HFFc6 (cell line): ENCODE measurements at regions not wholly inside any gene's neighbourhood (a gene's known extent, or its start where the extent isn't known, plus 50 kb on each side); places are given as distances from the start of the nearest gene placed in this dataset.

Experiments
- DNase-seq: peaks from one replicate; pipeline ENCODE4 v3.0.0-alpha.2; 2018
- H3K27ac Mint-ChIP-seq: 2 replicates; pipeline ENCODE4 v1.8.0; 2020; ENCODE audit warnings: mild to moderate bottlenecking, mixed read lengths
- H3K27me3 Mint-ChIP-seq: 2 replicates; pipeline ENCODE4 v1.8.0; 2021; ENCODE audit warnings: mild to moderate bottlenecking, moderate library complexity, mixed read lengths; ENCODE audit not compliant: insufficient read depth
- H3K36me3 Mint-ChIP-seq: 2 replicates; pipeline ENCODE4 v1.8.0; 2021; ENCODE audit warnings: low read depth, mixed read lengths
- H3K4me1 Mint-ChIP-seq: 2 replicates; pipeline ENCODE4 v1.8.0; 2020; ENCODE audit warnings: low read depth, mixed read lengths
- H3K4me3 Mint-ChIP-seq: 2 replicates; pipeline ENCODE4 v1.8.0; 2020; ENCODE audit warnings: mild to moderate bottlenecking, moderate library complexity, mixed read lengths
- H3K9me3 Mint-ChIP-seq: 2 replicates; pipeline ENCODE4 v1.8.0; 2020; ENCODE audit warnings: mild to moderate bottlenecking, mixed read lengths
- TF ChIP-seq, protein P1 (sequence below): fragments of 200-600 bp; sonication (generic); IDR thresholded peaks from 2 replicates; pipeline ENCODE4 v1.5.0; 2021; ENCODE audit warnings: antibody characterized with exemption, mild to moderate bottlenecking

DNA sequence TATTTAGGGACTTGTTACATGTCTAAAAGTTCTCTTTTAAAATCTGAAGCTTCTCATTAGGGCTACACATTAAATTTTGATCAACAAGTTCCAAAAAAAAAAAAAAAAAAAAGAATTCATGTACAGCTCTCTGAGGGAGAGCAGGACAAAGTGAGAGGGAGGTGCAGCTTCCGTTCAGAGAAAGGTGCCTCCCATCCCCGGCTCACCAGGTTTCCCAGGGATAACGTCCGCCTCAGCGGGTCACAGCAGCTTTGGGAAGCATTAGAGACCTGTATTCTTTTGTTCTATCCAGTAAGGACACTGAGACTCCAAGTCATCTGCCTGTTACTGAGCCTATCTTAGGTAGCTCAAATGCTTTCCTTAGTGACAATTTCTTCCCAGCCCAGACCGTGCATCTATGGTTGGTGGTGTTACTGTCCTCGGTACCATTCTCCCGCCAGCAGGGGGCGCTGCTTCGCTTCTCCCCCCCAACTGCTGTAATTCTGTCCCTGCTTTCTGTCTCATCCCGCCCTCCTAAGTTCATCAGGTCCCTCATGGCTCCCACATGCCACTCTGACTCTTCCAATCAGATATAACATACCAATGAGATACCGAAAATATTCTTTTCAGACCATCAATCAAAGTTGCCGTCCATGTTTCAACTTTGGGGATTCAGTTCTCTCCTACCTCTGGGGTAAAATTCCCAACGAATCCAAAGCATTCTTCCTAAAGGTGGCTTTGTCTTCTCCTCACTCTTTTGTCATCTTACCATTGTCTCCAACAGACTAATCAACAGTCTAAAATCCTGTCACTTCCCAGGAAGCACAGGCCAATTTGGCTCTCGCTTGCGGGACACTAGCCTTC, 466.5 kb downstream of the METTL4 start:
- Mint-ChIP-seq H3K4me1 (peaks cover 20% of the 10 kb centered on the region), H3K36me3 (no peaks in the 10 kb centered on the region), H3K27ac (no peak overlapping the region), H3K4me3 (no peak overlapping the region), H3K27me3 (peaks cover 1% of the 10 kb centered on the region; the same call in 1 of the 2 replicates), H3K9me3 (no peaks in the 10 kb centered on the region)
- TF ChIP-seq, protein P1, sequence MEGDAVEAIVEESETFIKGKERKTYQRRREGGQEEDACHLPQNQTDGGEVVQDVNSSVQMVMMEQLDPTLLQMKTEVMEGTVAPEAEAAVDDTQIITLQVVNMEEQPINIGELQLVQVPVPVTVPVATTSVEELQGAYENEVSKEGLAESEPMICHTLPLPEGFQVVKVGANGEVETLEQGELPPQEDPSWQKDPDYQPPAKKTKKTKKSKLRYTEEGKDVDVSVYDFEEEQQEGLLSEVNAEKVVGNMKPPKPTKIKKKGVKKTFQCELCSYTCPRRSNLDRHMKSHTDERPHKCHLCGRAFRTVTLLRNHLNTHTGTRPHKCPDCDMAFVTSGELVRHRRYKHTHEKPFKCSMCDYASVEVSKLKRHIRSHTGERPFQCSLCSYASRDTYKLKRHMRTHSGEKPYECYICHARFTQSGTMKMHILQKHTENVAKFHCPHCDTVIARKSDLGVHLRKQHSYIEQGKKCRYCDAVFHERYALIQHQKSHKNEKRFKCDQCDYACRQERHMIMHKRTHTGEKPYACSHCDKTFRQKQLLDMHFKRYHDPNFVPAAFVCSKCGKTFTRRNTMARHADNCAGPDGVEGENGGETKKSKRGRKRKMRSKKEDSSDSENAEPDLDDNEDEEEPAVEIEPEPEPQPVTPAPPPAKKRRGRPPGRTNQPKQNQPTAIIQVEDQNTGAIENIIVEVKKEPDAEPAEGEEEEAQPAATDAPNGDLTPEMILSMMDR: peak; percentile 98
- DNase-seq: peak; percentile 19

DNA sequence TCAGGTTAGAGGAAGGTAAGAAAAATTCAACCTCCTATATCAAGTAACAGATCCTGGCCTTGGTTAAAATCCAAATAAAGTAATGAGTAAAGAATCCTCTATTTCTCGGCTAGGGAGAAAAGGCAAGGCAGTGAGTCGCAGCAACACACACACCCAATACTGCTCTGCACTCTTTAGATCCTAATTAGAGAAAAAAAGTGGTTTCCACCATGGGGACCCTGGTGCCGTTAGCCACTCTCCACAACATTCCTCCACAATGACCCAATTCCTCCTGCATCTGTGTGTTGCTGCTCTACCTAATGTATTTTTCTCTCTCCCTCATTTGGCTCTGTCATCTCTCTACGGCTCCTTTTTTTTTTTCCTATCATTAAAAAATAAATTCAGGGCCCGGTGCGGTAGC, 462.7 kb downstream of the METTL4 start:
- peak; percentile 53 for DNase-seq
- Mint-ChIP-seq H3K27ac (peak overlapping the region; percentile 4), H3K36me3 (no peaks in the 10 kb centered on the region), H3K4me3 (peak overlapping the region; percentile 55), H3K27me3 (peaks cover 1% of the 10 kb centered on the region; the same call in 1 of the 2 replicates), H3K4me1 (peaks cover 49% of the 10 kb centered on the region), H3K9me3 (no peaks in the 10 kb centered on the region)
- TF ChIP-seq, protein P1: no peak

DNA sequence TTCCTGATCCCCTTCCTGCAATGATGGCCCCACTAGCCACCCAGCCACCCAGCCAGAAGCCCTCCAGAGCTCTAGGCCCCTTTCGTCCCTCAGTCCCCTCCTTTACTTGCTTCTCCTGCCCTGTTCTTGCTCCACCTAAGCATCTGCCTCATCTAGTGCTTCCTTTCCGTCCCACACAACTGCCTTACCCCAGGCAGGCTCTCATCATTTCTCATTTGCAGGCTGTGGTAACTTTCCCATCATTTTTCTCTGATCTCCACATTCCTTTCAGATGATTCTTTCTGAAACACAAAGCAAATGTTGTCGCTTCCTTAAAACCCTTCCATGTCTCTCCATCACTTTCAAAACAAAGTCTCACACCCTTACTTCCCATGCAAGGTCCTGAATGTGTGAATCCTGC, 459.8 kb downstream of the METTL4 start:
- peak; percentile 57 for DNase-seq
- Mint-ChIP-seq H3K36me3 (no peaks in the 10 kb centered on the region), H3K4me1 (peaks cover 48% of the 10 kb centered on the region), H3K9me3 (no peaks in the 10 kb centered on the region), H3K27ac (peak overlapping the region; percentile 22), H3K27me3 (peaks cover 5% of the 10 kb centered on the region), H3K4me3 (peak overlapping the region; percentile 7; the same call in 1 of the 2 replicates)
- TF ChIP-seq, protein P1: no peak

DNA sequence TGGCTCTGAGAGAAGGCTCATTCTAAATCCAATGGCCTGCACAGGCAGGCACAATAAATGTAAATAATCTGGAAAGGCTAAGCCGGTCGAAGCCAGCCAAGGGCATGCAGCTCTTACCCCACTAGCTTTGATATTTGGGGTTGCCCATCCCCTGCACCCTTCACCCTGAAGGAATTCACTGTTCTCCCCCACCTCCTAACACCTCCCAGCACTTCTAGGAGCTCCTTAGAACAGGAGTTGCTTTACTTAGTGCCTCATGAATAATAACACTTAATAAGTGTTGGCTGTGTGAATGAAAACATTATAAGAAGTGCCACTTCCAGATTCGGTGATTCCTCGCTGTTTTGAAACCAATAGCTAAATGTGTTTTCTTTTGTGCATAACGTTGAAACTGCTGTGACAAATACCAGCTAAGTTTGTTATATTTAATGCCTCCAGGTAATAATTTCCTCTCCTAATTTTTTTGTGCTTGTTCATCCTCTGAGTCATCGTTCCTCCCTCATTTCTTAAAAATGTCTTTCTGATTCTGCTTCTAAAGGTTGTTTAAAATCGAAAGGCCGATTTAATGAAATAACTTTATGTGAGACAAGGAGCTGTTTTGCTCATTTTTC, 458.8 kb downstream of the METTL4 start:
- no peak for DNase-seq
- TF ChIP-seq, protein P1: no peak
- no peaks in the 10 kb centered on the region for H3K9me3 Mint-ChIP-seq

DNA sequence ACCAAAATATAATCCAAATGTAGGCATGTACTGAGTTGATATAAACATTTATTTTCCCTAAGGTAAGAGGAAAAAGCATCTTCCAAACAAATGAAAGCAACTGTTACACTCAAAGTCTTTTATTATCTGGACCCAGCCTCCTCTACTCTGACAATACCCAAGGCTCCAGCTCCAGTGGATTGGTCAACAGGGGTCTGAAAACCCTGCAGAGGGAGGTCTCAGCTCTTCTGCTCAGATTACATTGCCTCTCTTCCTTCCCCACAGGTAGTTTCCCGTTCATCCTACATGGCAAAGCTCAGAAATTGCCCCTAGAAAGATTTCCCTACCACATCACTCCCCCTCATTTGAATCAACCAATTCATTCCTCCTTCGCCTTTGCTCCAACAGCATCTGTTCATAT, 457.0 kb downstream of the METTL4 start:
- TF ChIP-seq, protein P1: no peak
- Mint-ChIP-seq H3K9me3 (no peaks in the 10 kb centered on the region), H3K27ac (no peak overlapping the region), H3K4me3 (no peak overlapping the region), H3K4me1 (peaks cover 38% of the 10 kb centered on the region), H3K36me3 (no peaks in the 10 kb centered on the region), H3K27me3 (peaks cover 4% of the 10 kb centered on the region)
- DNase-seq: no peak

More for the DNA sequence above, 458.8 kb downstream of the METTL4 start:
- Mint-ChIP-seq H3K4me1 (peaks cover 48% of the 10 kb centered on the region), H3K4me3 (peak overlapping the region; percentile 62), H3K27me3 (peaks cover 4% of the 10 kb centered on the region), H3K36me3 (no peaks in the 10 kb centered on the region), H3K27ac (no peak overlapping the region)
